ENCODE measurements at regions not wholly inside any gene's neighbourhood (a gene's known extent, or its start where the extent isn't known, plus 50 kb on each side); places are given as distances from the start of the nearest gene placed in this dataset.
A peak's percentile ranks its signal among the peaks of the same experiment; 100 is the strongest.

GRCh38 chr7:12157517-12157916, 53.6 kb upstream of the TMEM106B start:
- no peak for DNase-seq (ENCODE audit: low read depth)
- no peak overlapping the region for H3K4me3 ChIP-seq (ENCODE audit: low read depth, low read length)
- no peak for TF ChIP-seq CTCF (IDR thresholded peaks at IDR 0.05; ENCODE audit: insufficient read depth, low read length)

GRCh38 chr7:12158334-12159060, 52.6 kb upstream of the TMEM106B start:
- DNase-seq (ENCODE audit: low read depth) = peak; percentile 64
- H3K4me3 ChIP-seq (ENCODE audit: low read depth, low read length) = no peak overlapping the region
- no peak for TF ChIP-seq CTCF (IDR thresholded peaks at IDR 0.05; ENCODE audit: insufficient read depth, low read length)

GRCh38 chr7:12161146-12161545, 49.9 kb upstream of the TMEM106B start:
- no peak overlapping the region for H3K4me3 ChIP-seq (ENCODE audit: low read depth, low read length)
- TF ChIP-seq CTCF (IDR thresholded peaks at IDR 0.05; ENCODE audit: insufficient read depth, low read length) = no peak
- DNase-seq (ENCODE audit: low read depth) = peak; percentile 17
